Body of pancreas (tissue), 4 donors: ENCODE measurements at regions not wholly inside any gene's neighbourhood (a gene's known extent, or its start where the extent isn't known, plus 50 kb on each side); places are given as distances from the start of the nearest gene placed in this dataset.

ENCODE experiments used
- POLR2A ChIP-seq, 3 donors: fragments of 450-650 bp; IDR thresholded peaks; one replicate each; pipeline ENCODE4 v1.6.1; 2016; ENCODE audit warnings: antibody characterized with exemption in 3 of 3, mild to moderate bottlenecking in 2 of 3
- TF ChIP-seq, protein P1 (sequence below), 7 experiments: fragments of 450-650 bp in 4 of 7; fragments of 200-600 bp in 3 of 7; sonication (generic) in 3 of 7; IDR thresholded peaks; one replicate each; pipeline ENCODE4 v1.5.1; 2016 to 2019; ENCODE audit warnings: antibody characterized with exemption in 7 of 7

DNA sequence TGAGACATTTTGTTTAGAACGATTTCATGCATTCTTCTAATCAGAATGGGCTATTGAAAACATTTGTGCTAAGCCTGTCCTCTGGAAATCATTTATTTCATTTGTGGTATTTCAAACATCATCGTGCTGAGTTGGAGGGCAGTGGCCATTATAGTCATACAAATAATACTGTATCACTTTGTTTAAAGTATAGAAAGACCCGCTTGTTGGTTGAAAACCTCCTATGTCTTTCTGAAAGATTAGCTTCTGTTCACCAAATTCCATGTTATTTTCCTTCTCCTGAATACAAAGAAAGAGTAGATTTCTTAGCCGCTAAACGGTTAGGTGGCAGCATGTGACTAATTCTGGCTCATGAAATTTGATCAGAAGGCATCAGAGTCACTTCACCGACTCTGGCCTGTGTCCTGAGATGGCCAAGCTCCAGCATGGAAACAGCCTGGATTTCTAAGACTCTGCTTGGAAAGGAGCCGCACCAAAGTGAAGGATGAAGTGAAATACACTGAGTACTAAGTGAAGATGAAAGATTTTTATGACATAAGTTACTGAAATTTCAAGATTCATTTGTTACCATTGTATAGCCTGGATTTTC, 355.1 kb downstream of the USP25 start:
- TF ChIP-seq, protein P1, sequence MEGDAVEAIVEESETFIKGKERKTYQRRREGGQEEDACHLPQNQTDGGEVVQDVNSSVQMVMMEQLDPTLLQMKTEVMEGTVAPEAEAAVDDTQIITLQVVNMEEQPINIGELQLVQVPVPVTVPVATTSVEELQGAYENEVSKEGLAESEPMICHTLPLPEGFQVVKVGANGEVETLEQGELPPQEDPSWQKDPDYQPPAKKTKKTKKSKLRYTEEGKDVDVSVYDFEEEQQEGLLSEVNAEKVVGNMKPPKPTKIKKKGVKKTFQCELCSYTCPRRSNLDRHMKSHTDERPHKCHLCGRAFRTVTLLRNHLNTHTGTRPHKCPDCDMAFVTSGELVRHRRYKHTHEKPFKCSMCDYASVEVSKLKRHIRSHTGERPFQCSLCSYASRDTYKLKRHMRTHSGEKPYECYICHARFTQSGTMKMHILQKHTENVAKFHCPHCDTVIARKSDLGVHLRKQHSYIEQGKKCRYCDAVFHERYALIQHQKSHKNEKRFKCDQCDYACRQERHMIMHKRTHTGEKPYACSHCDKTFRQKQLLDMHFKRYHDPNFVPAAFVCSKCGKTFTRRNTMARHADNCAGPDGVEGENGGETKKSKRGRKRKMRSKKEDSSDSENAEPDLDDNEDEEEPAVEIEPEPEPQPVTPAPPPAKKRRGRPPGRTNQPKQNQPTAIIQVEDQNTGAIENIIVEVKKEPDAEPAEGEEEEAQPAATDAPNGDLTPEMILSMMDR (IDR thresholded peaks at IDR 0.05) = no peak
- TF ChIP-seq POLR2A (IDR thresholded peaks at IDR 0.05) = no peak
